Transverse colon (tissue), 3 donors: ENCODE measurements at regions not wholly inside any gene's neighbourhood (a gene's known extent, or its start where the extent isn't known, plus 50 kb on each side); places are given as distances from the start of the nearest gene placed in this dataset.

Experiments used
- EP300 ChIP-seq: sonication (generic); formaldehyde crosslinking; IDR thresholded peaks from one replicate; pipeline ENCODE4 v1.6.1; 2017; ENCODE audit warnings: antibody characterized with exemption, low read depth
- POLR2A ChIP-seq: fragments of 450-650 bp; IDR thresholded peaks from one replicate; pipeline ENCODE4 v1.6.1; 2016; ENCODE audit warnings: antibody characterized with exemption, mild to moderate bottlenecking, moderate library complexity
- TF ChIP-seq, protein P1 (sequence below), 5 experiments: fragments of 200-600 bp in 3 of 5; fragments of 450-650 bp in 2 of 5; sonication (generic) in 3 of 5; IDR thresholded peaks; 1 replicate in 2 of 5; 2 replicates in 3 of 5; pipeline ENCODE4 v1.5.1; 2016 to 2017; ENCODE audit warnings: antibody characterized with exemption in 5 of 5, inconsistent platforms in 3 of 5, mild to moderate bottlenecking in 2 of 5, moderate library complexity in 1 of 5

DNA sequence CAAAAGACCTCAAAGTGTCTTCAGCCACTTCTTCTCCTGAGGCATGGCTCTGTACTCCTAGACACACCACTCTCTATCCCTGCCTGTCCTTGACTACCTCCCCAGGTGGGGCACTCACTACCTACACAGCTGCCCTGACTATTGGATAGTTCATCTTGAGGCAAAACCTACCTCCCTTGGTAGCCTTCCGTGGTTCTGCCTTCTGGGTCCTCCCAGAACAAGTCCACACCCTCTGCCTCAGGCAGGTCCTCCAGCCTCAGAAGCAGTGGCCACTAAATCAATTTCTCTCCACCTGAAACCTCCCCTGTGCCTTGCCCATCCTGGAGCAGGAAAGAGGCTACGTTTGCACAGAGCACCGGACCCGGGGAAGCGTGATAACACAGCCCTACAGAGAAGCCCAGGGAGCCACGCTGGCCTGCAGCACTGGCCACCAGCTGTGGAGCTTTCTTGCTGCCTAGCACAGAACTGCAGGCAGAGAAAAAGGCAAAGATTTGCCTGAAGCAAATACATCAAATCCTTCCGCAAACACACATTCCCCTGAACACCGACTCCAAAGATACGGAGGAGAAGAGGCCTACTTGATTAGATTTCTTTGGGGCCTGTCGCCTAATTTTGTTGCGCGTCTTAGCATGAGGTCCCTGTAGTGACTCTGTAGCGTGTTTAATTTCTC is 141.8 kb downstream of the C9orf50 start:
- no peak for TF ChIP-seq EP300
- no peak for TF ChIP-seq POLR2A
- TF ChIP-seq, protein P1, sequence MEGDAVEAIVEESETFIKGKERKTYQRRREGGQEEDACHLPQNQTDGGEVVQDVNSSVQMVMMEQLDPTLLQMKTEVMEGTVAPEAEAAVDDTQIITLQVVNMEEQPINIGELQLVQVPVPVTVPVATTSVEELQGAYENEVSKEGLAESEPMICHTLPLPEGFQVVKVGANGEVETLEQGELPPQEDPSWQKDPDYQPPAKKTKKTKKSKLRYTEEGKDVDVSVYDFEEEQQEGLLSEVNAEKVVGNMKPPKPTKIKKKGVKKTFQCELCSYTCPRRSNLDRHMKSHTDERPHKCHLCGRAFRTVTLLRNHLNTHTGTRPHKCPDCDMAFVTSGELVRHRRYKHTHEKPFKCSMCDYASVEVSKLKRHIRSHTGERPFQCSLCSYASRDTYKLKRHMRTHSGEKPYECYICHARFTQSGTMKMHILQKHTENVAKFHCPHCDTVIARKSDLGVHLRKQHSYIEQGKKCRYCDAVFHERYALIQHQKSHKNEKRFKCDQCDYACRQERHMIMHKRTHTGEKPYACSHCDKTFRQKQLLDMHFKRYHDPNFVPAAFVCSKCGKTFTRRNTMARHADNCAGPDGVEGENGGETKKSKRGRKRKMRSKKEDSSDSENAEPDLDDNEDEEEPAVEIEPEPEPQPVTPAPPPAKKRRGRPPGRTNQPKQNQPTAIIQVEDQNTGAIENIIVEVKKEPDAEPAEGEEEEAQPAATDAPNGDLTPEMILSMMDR (IDR thresholded peaks at IDR 0.05): no peak
